Esophagus muscularis mucosa (tissue), 3 donors: ENCODE measurements at regions not wholly inside any gene's neighbourhood (a gene's known extent, or its start where the extent isn't known, plus 50 kb on each side); places are given as distances from the start of the nearest gene placed in this dataset.

Experiments
- CTCF ChIP-seq, 3 experiments: fragments of 200-600 bp in 2 of 3; fragments of 450-650 bp in 1 of 3; sonication (generic) in 2 of 3; IDR thresholded peaks; one replicate each; pipeline ENCODE4 v1.5.1; 2017 to 2019; ENCODE audit warnings: antibody characterized with exemption in 3 of 3, mild to moderate bottlenecking in 2 of 3, moderate library complexity in 1 of 3
- POLR2A ChIP-seq: fragments of 450-650 bp; IDR thresholded peaks from one replicate; pipeline ENCODE4 v1.6.1; 2017; ENCODE audit warnings: antibody characterized with exemption, moderate library complexity, mild to moderate bottlenecking, low read depth
- POLR2AphosphoS5 ChIP-seq, 2 donors: sonication (generic); formaldehyde crosslinking; IDR thresholded peaks; one replicate each; pipeline ENCODE4 v1.6.1; 2017; ENCODE audit warnings: antibody characterized with exemption in 2 of 2

DNA sequence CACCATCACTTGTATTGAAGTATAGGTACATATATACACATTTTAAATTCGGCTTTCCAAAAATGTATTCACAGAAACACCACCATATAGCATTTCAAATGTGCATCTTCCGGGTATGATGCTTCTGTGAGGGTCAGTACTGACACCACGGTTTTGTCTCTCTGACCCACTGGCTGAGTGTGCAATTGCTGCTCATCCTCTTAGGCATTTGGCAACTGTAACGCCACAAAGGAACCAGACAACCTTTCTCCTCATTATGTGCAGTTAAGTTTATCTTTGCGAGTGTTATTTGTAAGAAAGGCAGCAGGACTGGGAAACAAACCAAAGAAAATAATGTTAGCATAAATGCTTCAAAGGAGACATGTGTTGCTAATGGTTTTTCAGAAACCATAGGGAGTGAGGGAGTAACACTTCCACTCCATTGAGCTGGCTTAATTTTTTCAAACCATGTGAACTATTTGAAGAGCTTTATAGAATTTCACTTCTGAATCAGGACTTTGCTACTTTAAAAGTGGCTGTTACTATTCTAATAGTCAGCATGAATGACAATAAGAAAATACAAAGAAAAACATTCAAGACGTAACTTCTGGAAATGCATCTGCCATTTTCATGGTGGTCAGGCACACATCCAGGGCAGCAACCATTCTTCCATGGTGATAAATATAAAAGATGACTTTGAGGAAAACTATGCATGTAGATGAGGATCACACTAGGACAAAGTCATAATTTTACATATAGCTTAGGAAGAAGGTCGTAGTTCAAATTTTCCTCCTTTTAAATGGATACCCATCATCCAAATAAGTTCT lies 423.3 kb downstream of the MZT1 start:
- TF ChIP-seq CTCF (IDR thresholded peaks at IDR 0.05) (no peak), POLR2AphosphoS5 (IDR thresholded peaks at IDR 0.05) (no peak), POLR2A (no peak)
